ENCODE measurements at regions not wholly inside any gene's neighbourhood (a gene's known extent, or its start where the extent isn't known, plus 50 kb on each side); places are given as distances from the start of the nearest gene placed in this dataset.

DNA sequence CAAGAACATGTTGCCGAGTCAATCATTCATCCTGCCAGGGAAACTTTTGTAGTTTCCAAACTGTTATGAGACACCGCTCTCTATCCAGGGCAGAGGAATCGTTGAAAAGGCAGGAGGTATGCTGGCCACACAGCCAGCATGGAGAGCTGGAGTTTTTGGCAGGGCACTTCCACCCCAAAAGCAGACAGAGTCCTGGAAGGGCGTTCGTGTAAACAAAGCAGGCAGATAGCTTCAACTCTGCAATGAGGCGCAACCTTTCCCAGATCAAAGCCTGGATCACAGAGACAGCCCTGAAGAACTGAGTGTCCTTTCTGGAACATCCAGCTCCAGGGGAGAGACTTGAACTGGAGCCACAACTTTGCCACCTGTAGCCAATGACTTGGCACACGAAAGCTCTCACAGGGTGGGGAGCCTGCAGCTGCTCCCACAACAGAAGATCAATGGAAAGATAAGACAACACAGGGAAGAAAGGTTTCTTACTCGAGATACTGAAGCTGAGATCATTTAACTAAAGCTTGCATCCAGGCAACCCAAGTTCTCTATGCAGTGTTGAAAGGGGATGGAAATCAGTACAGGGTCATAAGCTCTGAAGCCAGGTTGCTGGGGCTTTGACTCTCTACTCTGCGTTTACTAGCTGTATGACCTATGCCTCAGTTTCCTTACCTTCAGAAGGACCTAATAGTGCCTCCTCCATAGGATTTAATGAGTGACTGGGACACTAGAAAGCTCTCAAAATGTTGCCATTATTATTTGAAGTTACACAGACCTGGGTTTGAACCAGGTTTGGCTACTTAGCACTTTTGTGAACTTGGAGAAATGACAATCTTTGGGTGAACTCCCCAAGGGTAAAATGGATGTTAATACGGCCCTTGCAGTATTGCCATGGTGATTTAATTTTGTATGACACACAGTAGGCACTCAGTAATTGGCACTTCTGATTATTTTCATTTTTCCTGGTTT, 434.8 kb upstream of the NPVF start:
- TF ChIP-seq, protein P1, sequence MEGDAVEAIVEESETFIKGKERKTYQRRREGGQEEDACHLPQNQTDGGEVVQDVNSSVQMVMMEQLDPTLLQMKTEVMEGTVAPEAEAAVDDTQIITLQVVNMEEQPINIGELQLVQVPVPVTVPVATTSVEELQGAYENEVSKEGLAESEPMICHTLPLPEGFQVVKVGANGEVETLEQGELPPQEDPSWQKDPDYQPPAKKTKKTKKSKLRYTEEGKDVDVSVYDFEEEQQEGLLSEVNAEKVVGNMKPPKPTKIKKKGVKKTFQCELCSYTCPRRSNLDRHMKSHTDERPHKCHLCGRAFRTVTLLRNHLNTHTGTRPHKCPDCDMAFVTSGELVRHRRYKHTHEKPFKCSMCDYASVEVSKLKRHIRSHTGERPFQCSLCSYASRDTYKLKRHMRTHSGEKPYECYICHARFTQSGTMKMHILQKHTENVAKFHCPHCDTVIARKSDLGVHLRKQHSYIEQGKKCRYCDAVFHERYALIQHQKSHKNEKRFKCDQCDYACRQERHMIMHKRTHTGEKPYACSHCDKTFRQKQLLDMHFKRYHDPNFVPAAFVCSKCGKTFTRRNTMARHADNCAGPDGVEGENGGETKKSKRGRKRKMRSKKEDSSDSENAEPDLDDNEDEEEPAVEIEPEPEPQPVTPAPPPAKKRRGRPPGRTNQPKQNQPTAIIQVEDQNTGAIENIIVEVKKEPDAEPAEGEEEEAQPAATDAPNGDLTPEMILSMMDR (IDR thresholded peaks at IDR 0.05; ENCODE audit: poor library complexity, severe bottlenecking): no peak
- TF ChIP-seq, protein P2, sequence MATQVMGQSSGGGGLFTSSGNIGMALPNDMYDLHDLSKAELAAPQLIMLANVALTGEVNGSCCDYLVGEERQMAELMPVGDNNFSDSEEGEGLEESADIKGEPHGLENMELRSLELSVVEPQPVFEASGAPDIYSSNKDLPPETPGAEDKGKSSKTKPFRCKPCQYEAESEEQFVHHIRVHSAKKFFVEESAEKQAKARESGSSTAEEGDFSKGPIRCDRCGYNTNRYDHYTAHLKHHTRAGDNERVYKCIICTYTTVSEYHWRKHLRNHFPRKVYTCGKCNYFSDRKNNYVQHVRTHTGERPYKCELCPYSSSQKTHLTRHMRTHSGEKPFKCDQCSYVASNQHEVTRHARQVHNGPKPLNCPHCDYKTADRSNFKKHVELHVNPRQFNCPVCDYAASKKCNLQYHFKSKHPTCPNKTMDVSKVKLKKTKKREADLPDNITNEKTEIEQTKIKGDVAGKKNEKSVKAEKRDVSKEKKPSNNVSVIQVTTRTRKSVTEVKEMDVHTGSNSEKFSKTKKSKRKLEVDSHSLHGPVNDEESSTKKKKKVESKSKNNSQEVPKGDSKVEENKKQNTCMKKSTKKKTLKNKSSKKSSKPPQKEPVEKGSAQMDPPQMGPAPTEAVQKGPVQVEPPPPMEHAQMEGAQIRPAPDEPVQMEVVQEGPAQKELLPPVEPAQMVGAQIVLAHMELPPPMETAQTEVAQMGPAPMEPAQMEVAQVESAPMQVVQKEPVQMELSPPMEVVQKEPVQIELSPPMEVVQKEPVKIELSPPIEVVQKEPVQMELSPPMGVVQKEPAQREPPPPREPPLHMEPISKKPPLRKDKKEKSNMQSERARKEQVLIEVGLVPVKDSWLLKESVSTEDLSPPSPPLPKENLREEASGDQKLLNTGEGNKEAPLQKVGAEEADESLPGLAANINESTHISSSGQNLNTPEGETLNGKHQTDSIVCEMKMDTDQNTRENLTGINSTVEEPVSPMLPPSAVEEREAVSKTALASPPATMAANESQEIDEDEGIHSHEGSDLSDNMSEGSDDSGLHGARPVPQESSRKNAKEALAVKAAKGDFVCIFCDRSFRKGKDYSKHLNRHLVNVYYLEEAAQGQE (IDR thresholded peaks at IDR 0.05; ENCODE audit: borderline replicate concordance): no peak
- TF ChIP-seq POLR2AphosphoS5 (IDR thresholded peaks at IDR 0.05): no peak
- TF ChIP-seq EZH2 (IDR thresholded peaks at IDR 0.05; ENCODE audit: borderline replicate concordance, insufficient read depth, low read length, poor library complexity, severe bottlenecking): no peak
- TF ChIP-seq EP300 (conservative IDR thresholded peaks at IDR 0.05; ENCODE audit: poor library complexity, severe bottlenecking): no peak
- TF ChIP-seq TAF1 (IDR thresholded peaks at IDR 0.05; ENCODE audit: low read depth): no peak
- no peak for TF ChIP-seq MXI1 (conservative IDR thresholded peaks at IDR 0.05; ENCODE audit: poor library complexity, severe bottlenecking)

Measured in neural cell (in vitro differentiated cells).